GM12878 (cell line): ENCODE measurements at regions not wholly inside any gene's neighbourhood (a gene's known extent, or its start where the extent isn't known, plus 50 kb on each side); places are given as distances from the start of the nearest gene placed in this dataset.

ENCODE experiments used
- ATAC-seq: fragments of 200-7000 bp; cut with Tn5 transposase; 3 replicates; pipeline ENCODE4 v1.9.1; 2020; ENCODE audit warnings: mild to moderate bottlenecking, moderate library complexity
- BruUV-seq: library from RNA; stranded (reverse); fragments of 400-500 nt; replicated peaks from 2 replicates; lab custom pipeline; 2021; lab: Mats Ljungman, UMichigan
- CTCF ChIA-PET: fragments of 300-600 bp; sonication (Branson Sonifier 250); formaldehyde crosslinking; extraction: SDS; loops from one replicate; lab custom pipeline; 2021; ENCODE audit warnings: inconsistent platforms; lab: Yijun Ruan, JAX
- POLR2A ChIA-PET: fragments of 350-600 bp; formaldehyde crosslinking; extraction: SDS; loops from one replicate; lab custom pipeline; 2021; ENCODE audit warnings: inconsistent platforms; lab: Charles Lee
- RAD21 ChIA-PET: fragments of 300-600 bp; sonication (Branson Sonifier 250); formaldehyde crosslinking; loops from one replicate; lab custom pipeline; 2023; ENCODE audit warnings: antibody characterized with exemption; ENCODE audit not compliant: unreplicated experiment; lab: Charles Lee
- SMC1A ChIA-PET: fragments of 300-600 bp; sonication (Branson Sonifier 250); formaldehyde crosslinking; loops from one replicate; lab custom pipeline; 2023; ENCODE audit not compliant: unreplicated experiment, uncharacterized antibody; lab: Charles Lee
- DNase-seq: peaks from one replicate; pipeline ENCODE4 v3.0.0-alpha.2; 2011; ENCODE audit warnings: low read depth, low spot score
- FAIRE-seq: peaks from 3 replicates; lab custom pipeline; 2011; peaks lifted over from hg19 to GRCh38; lab: Jason Lieb, UNC
- H2AFZ ChIP-seq: 2 replicates; pipeline ENCODE4 v1.6.0; 2011; ENCODE audit warnings: low read depth, low read length, control low read depth; ENCODE audit not compliant: control insufficient read depth
- H3K27ac ChIP-seq: 2 replicates; pipeline ENCODE4 v1.5.1; 2011; ENCODE audit warnings: control low read depth; ENCODE audit not compliant: control insufficient read depth, insufficient read depth
- H3K27me3 ChIP-seq, 2 experiments: replicated peaks in 1 of 2; 2 replicates each; pipeline versions ENCODE4 v1.6.0 to v1.6.1; 2011; ENCODE audit warnings: low read length in 1 of 2; ENCODE audit not compliant: control insufficient read depth in 2 of 2, insufficient read depth in 2 of 2
- H3K36me3 ChIP-seq, 2 experiments: 2 replicates each; pipeline ENCODE4 v1.5.1; 2011; ENCODE audit warnings: low read length in 1 of 2; ENCODE audit not compliant: control insufficient read depth in 2 of 2, insufficient read depth in 2 of 2
- H3K4me1 ChIP-seq: 2 replicates; pipeline ENCODE4 v1.6.1; 2011; ENCODE audit warnings: mild to moderate bottlenecking, low read length, moderate library complexity, mixed read lengths; ENCODE audit not compliant: control insufficient read depth, insufficient read depth
- H3K4me2 ChIP-seq: 2 replicates; pipeline ENCODE4 v1.6.0; 2011; ENCODE audit warnings: control low read depth; ENCODE audit not compliant: control insufficient read depth, insufficient read depth
- H3K4me3 ChIP-seq: fragments of 200-600 bp; sonication (generic); 2 replicates; pipeline ENCODE4 v1.5.1; 2016
- H3K79me2 ChIP-seq: 2 replicates; pipeline ENCODE4 v1.6.0; 2011; ENCODE audit warnings: low read length; ENCODE audit not compliant: control insufficient read depth, insufficient read depth
- H3K9ac ChIP-seq: 2 replicates; pipeline ENCODE4 v1.8.0; 2011; ENCODE audit warnings: low read length, control low read depth, mixed read lengths; ENCODE audit not compliant: control insufficient read depth, insufficient read depth
- H3K9me3 ChIP-seq: replicated peaks from 3 replicates; pipeline ENCODE4 v1.5.1; 2011; ENCODE audit warnings: mild to moderate bottlenecking, low read length; ENCODE audit not compliant: control insufficient read depth, insufficient read depth
- H4K20me1 ChIP-seq: 2 replicates; pipeline ENCODE4 v1.6.0; 2011; ENCODE audit not compliant: control insufficient read depth, insufficient read depth
- BCL3 ChIP-seq: IDR thresholded peaks from 2 replicates; pipeline ENCODE4 v1.6.1; 2011; ENCODE audit warnings: borderline replicate concordance, low read depth, mild to moderate bottlenecking, moderate library complexity, low read length; ENCODE audit not compliant: insufficient read depth, poor library complexity, severe bottlenecking
- BHLHE40 ChIP-seq, 2 experiments: fragments of 450-650 bp in 1 of 2; IDR thresholded peaks; 2 replicates each; pipeline ENCODE4 v1.6.1; 2011 to 2017; ENCODE audit warnings: low read depth in 2 of 2, borderline replicate concordance in 1 of 2, improper control_type of control experiment in 1 of 2, low read length in 1 of 2, mild to moderate bottlenecking in 1 of 2
- JUNB ChIP-seq: IDR thresholded peaks from 2 replicates; pipeline ENCODE4 v1.6.1; 2016; ENCODE audit warnings: antibody characterized with exemption, mild to moderate bottlenecking
- MYB ChIP-seq: fragments of 150-350 bp; IDR thresholded peaks from 2 replicates; pipeline ENCODE4 v1.6.1; 2014; ENCODE audit warnings: mild to moderate bottlenecking, low read depth, low read length, borderline replicate concordance
- NR2C2 ChIP-seq: IDR thresholded peaks from 2 replicates; pipeline ENCODE4 v1.6.1; 2011; ENCODE audit warnings: borderline replicate concordance, low read depth; ENCODE audit not compliant: control insufficient read depth, insufficient read length
- NRF1 ChIP-seq: conservative IDR thresholded peaks from 2 replicates; pipeline ENCODE4 v1.6.1; 2011; ENCODE audit warnings: mild to moderate bottlenecking, low read depth, low read length, improper control_type of control experiment
- RCOR1 ChIP-seq: conservative IDR thresholded peaks from 2 replicates; pipeline ENCODE4 v1.6.1; 2012; ENCODE audit warnings: low read depth, low read length, improper control_type of control experiment
- SIX5 ChIP-seq: IDR thresholded peaks from 2 replicates; pipeline ENCODE4 v1.6.1; 2011; ENCODE audit warnings: mild to moderate bottlenecking, low read depth, low read length, moderate library complexity; ENCODE audit not compliant: severe bottlenecking
- SMAD1 ChIP-seq: fragments of 450-650 bp; IDR thresholded peaks from 2 replicates; pipeline ENCODE4 v1.6.1; 2018; ENCODE audit warnings: mild to moderate bottlenecking, low read depth; ENCODE audit not compliant: partially characterized antibody
- SREBF2 ChIP-seq: IDR thresholded peaks from 2 replicates; pipeline ENCODE4 v1.6.1; 2012; ENCODE audit warnings: mild to moderate bottlenecking, low read length
- TARDBP ChIP-seq: IDR thresholded peaks from 2 replicates; pipeline ENCODE4 v1.6.1; 2016; ENCODE audit warnings: borderline replicate concordance
- ZNF592 ChIP-seq: fragments of 450-650 bp; IDR thresholded peaks from 2 replicates; pipeline ENCODE4 v1.6.1; 2017; ENCODE audit warnings: mild to moderate bottlenecking, moderate library complexity
- WGBS: methylation state at CpG from one replicate; pipeline ENCODE4 v1.1.6; 2016; ENCODE audit warnings: low lambda C conversion rate; ENCODE audit not compliant: insufficient replicate concordance, insufficient coverage; ENCODE audit errors: missing lambda C conversion rate; 5-methylcytosine and 5-hydroxymethylcytosine counted together
- in situ Hi-C: fragments of 300-500 bp; cut with MboI; formaldehyde crosslinking; loops from 9 replicates; pipeline ENCODE4 v1.14.3; 2018; ENCODE audit warnings: mixed read lengths
- intact Hi-C: fragments of 100-400 bp; cut with micrococcal nuclease; formaldehyde crosslinking; loops from one replicate; pipeline ENCODE4 v1.14.2; 2022; ENCODE audit not compliant: unreplicated experiment

GRCh38 chr10:3898821-3899220 lies 113.8 kb upstream of the KLF6 start:
- Histone ChIP-seq H3K27me3 (no peaks in the 10 kb centered on the region), H3K4me3 (no peak overlapping the region), H3K36me3 (no peaks in the 10 kb centered on the region), H3K79me2 (no peaks in the 10 kb centered on the region), H3K27ac (no peak overlapping the region), H3K4me2 (no peak overlapping the region), H3K9ac (no peak overlapping the region)
- ChIA-PET RAD21 (interaction anchor here (0.8 to 5.9 kb wide), 3 partner anchors 23 to 116 kb away, joined by 3 to 62 read pairs (median 4); partner anchors contain the start of gene KLF6), POLR2A (interaction anchor here (1.0 to 2.0 kb wide), 4 partner anchors 9 to 46 kb away, joined by 3 to 6 read pairs (median 3); no protein-coding TSS in a partner anchor), CTCF (interaction anchor here (1.5 to 2.4 kb wide), 3 partner anchors 9 to 164 kb away, joined by 3 to 11 read pairs (median 5); no protein-coding TSS in a partner anchor), SMC1A (interaction anchor here (0.7 to 6.6 kb wide), 8 partner anchors 10 to 115 kb away, joined by 3 to 72 read pairs (median 4); no protein-coding TSS in a partner anchor)
- intact Hi-C loops (no loop called here), in situ Hi-C loops (no loop called here)
- no TSS peak for BruUV-seq
- FAIRE-seq (no peak), ATAC-seq (no peak), DNase-seq (no peak)
- no peak for TF ChIP-seq BHLHE40 (IDR thresholded peaks at IDR 0.05; ENCODE audit: borderline replicate concordance in 1 of 2, low read depth in 2 of 2, low read length in 1 of 2)
- no peak for TF ChIP-seq NRF1
- no peak for TF ChIP-seq NR2C2
- no peak for TF ChIP-seq SREBF2
- TF ChIP-seq MYB = no peak
- no peak for TF ChIP-seq RCOR1
- no peak for TF ChIP-seq JUNB
- TF ChIP-seq ZNF592 = no peak
- TF ChIP-seq TARDBP = no peak
- no peak for TF ChIP-seq SIX5
- no peak for TF ChIP-seq SMAD1
- no peak for TF ChIP-seq BCL3
- TF ChIP-seq, all 136 proteins: peak for 0
- no peaks in the 10 kb centered on the region for H3K9me3 ChIP-seq
- peaks cover 25% of the 10 kb centered on the region for H3K4me1 ChIP-seq
- H4K20me1 ChIP-seq = no peaks in the 10 kb centered on the region
- WGBS = 100% methylated on average over 4 of the region's 4 CpGs
- no peak overlapping the region for H2AFZ ChIP-seq
